AML-193 (cell line): ENCODE measurements at regions not wholly inside any gene's neighbourhood (a gene's known extent, or its start where the extent isn't known, plus 50 kb on each side); places are given as distances from the start of the nearest gene placed in this dataset.

Experiments used
- DNase-seq, 2 experiments: peaks; one replicate each; lab custom pipeline; 2025; lab: John Stamatoyannopoulos, UW

GRCh38 chr10:43971981-43972380 is 323.3 kb upstream of the ZNF32 start:
- no peak for DNase-seq

GRCh38 chr10:43971306-43971705 is 322.6 kb upstream of the ZNF32 start:
- DNase-seq: no peak

DNA sequence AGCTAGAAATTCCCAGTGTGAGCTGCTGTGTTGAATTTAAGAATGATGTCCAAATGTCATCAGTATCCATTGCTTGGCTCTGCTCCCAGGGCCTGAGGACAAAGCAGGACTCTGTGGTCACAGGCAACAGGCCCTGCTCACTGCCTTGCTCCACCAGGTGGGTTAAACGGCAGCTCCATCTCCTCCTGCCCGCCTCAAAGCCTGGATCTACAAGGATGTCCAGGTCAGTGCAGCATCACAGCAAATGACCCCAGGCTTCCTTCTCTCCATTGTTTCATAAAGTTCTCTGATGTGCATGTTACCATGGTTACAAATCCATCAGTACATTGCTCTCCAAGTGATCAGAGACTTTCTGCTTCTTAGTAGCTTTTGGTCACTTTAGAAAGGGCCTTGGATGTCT is 322.0 kb upstream of the ZNF32 start:
- DNase-seq: no peak

GRCh38 chr10:43970018-43970698 is 321.5 kb upstream of the ZNF32 start:
- DNase-seq: no peak

DNA sequence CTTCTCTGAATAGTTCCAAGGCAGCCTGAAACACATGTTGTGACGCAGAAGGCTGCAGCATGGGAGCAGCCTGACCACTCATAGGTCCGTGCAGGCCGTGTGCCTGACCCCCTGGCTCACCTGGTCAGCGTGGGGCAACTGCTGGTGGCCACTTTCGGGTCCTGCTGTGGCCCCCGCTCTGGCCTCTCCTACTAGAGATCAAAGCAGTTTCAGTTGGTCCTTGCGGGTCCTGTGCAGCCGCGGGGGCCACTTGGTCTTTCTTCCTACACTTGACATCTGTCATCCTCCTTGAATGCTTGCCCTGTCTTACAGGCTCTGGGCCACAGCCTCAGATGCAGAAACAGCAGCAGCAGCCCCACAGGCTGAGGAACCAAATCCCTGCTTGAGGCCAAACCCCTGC is 320.8 kb upstream of the ZNF32 start:
- no peak for DNase-seq

DNA sequence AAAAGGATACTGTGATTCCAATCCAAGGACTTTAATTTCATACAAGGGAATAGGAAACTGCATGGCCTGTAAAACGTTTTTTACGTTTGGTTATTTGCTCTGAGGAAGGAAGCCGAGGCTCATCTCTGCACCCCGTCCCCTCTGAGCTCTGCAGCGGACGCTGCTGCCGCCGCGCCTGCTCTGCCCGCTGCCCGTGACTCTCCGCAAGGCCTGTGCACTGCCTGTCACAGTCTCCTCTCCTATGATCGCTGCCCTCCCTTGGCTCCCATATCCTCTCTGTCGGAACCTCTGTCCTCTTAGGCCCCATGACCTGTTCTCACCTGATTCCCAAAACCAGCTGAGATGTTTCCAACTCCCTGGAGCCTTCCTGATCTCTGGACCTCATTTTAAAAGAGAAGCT is 320.3 kb upstream of the ZNF32 start:
- no peak for DNase-seq

DNA sequence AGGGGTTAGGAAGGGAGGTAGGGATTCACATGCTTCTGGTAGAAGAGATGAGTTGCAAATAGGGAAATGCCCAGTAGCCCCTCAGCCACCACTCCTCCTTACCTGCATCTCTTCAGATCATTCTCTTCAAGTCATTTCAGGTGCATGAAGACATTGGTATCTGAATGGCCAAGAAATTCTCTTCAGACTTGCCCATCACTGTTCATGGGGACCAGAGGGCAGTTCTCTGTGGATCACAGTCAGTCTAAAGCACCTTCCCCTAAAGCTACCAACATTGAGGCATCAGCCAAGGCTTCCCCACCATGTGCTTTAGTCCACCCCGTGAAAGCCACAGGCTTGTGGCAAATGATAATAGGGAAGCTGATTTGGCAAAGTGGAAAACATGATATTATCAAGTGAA is 319.4 kb upstream of the ZNF32 start:
- no peak for DNase-seq

DNA sequence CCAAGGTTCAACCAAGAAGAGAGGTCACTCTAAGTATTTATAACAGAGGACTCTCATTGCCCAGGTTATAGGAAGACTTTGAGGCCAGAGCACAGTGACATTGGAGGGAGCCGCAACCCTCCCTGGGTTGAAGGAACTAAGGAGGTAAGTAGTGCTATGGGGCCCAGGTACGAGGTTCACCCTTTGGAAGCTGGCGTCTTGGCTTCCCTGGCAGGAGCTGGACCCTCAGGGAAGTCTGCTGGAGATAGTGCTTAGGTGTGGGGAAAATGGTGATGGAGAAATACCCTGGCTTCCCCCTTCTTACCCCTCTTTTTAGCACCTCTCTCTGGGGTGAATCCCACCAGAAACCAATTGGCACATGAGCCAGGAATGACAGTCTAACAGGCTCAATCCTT is 317.9 kb upstream of the ZNF32 start:
- no peak for DNase-seq

- DNase-seq: no peak
Measured at GRCh38 chr10:43965918-43966570, 317.4 kb upstream of the ZNF32 start.

DNA sequence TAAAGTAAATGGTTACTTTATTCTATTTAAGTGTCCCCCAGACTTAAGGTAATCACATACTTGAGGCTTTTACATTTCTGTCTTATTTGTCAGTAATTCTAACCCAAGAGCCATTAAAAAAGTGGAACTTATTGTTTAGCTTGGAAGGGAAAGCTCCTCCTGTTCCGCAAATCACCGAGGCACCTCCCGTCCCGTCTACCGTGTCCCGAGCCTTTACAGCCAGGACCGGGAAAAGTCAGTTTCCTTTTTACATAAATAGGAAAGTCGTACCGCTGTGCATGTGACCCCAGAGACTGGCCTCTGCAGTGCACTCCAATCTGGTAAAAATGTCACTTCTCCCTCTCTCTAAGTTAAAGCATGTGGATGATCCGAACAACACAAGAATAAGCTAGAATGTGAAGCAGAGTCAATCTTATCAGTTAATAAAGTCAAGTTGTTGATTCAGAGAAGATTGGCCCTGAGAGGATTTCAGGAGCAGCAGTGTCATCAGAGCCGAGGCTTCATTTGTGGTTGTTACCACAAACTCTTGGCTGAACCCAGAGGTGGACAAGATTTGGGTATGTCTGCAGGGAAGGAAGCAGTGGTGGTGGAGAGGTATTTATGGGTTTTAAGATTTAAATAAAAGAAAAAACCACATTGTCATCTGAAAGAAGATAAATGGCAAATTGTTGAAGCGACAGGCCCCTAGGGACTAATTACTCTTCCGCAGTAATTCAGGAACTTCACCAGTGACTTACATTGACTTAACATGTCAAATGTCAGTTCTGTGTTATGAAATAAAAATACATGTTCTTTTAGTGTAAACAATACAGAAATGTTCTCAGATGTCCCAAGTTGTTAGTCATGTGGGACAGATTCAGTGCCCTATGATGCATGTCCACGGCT is 316.6 kb upstream of the ZNF32 start:
- DNase-seq: no peak

GRCh38 chr10:43964486-43964885 is 315.8 kb upstream of the ZNF32 start:
- no peak for DNase-seq

DNA sequence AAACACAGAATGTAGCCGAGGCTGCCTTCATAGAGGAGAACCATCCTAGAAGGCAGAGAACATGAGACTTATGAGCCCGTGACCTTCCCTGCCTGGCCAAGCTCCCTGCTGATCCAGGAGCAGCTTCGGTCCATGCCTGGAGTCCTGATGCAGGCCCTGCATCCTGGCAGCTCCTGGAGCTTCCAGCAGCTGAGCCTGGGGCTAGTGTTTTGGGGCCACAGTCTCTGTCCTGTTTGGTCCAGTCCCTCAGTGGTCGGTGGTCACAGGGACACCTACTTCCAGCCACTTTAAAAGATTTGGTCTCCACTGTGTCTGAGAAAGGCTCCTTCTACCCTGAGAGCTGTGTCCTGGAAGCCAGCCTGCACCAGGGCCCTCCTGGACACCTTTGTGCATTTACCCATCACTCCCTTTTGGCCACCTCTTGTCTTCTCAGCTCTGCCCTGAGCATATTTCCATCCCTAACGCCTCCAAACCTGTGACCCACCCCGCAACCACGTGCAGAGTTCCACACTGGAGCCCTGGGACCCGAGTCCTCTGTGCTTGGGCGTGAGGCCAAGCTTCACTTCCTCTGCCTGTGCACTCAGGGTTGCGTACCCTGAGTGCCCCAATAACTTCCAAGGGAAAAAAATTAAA is 315.2 kb upstream of the ZNF32 start:
- no peak for DNase-seq

DNA sequence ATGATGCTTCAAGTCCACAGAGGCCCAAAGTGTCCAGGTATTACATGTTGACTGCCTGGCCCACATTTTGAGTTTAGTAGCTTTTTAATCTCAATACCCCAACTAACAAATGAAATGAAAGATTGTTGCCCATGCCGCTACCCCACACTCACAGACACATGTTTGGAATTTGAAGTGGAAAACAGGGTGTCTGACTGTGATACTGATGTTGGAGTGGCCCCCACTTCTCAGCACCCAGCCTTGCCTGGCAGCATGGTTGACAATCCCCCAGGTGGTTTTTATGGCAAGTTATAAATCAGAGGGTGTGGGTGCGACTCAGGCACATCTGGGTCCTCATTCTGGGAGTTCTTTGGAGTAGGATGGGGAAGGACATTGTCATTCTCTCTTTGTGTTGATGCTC is 314.7 kb upstream of the ZNF32 start:
- DNase-seq: no peak

GRCh38 chr10:43962346-43963191 is 313.9 kb upstream of the ZNF32 start:
- no peak for DNase-seq

DNA sequence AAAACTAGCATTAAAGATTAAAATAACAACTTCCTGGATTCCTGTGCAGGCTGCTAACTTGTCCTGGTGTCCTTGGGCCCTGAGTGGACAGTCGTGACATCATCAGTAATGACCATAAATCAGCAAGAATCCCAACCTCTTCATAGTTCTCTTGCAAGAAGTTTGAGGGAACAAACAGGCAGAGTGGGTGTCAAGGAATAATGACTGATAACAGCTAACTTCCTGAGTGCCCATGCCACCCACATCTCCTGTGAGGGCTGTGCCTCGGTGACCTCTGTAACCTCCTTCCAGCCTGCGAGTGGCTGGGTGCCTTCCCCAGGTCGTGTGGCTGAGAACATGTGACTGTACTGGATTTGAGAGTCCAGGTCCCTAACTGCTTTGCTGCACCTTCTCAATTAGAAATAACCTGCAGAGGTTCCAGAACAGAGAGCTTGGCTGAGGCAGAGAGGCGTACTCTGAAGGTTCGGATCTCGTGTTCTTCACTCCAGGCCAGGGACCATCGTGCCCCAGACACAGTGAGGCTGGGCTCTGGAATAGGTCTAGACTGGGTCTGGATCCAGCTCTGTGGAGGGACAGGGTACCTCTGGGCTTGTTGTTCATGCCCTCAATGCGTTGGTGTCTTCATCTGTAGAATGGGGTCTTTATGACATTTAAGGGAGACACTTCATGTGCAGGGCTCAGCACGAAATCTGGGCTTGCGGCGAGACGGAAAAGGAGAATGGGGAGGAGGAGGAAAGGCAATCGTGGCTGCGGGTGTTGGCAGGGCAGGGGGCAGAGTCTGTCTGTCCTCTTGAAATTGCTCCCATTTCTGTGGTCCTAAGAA is 313.1 kb upstream of the ZNF32 start:
- no peak for DNase-seq

DNA sequence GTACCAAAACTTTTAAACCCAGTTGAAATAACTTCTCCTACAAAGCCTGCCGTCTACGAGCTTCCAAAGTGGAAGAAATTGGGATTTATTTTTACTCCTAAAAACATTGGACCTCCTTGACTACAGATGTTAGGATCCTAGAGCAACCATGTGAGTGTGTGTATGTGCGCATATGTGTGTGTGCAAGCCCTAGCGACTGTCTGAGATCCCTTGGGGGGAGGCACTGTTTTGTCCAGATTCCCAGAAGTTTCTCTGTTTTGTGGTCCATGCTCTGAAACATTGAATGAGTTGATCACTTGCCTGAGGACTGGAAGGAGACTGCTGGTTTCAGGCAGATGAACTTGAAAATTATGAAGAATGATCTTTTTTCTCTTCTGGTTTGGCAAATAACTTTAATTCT is 312.3 kb upstream of the ZNF32 start:
- DNase-seq: no peak

DNA sequence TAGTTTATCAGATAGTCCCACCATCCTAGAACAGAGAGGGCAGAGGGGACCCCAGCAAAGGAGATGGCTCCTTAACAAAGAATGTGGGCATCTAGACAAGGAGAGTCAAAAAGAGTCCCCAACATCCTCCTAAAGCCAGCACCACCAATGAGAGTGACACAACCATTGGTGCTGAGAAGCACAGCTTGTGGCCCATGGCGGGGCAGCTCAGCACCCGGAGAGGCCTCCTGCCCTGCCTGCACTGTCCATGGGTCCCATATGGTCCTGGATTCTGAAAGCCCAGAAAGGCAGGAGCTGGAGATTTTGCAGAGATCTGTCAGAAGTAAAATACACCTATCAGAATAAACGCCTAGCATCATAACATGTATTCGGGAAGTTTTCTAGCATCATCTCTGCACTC is 311.8 kb upstream of the ZNF32 start:
- no peak for DNase-seq

- DNase-seq: no peak
Measured at GRCh38 chr10:43960135-43960415, 311.4 kb upstream of the ZNF32 start.

GRCh38 chr10:43959364-43960134 is 310.9 kb upstream of the ZNF32 start:
- DNase-seq: no peak

DNA sequence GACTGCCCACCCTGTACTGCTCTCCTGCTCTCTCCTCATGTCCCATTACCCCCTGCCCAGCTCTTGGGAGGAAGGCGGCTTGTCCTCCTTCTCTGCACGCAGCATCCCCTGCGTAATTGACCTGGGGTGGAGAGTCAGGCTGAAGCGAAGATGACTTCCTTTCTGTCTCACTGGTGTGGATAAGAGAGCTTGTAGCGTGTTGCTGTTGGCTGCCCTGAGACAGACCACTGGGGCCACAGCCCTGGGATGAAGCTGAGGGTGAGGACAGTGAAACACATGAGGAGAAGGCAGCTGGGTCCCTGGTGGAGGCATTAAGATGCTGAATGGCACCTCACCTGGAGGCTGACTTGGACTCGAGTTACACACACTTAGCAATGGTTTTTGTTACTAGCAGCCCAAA is 310.3 kb upstream of the ZNF32 start:
- DNase-seq: no peak
